HG03135 (cell line): ENCODE measurements at regions not wholly inside any gene's neighbourhood (a gene's known extent, or its start where the extent isn't known, plus 50 kb on each side); places are given as distances from the start of the nearest gene placed in this dataset.
"Not testable (repeated sequence)": the region's sequence is repeated elsewhere in the genome, so short reads cannot be mapped to it uniquely, and the experiment has no call there.

Source experiments
- ATAC-seq: cut with Tn5 transposase; IDR thresholded peaks from one replicate; pipeline ENCODE4 v1.9.1; 2021; ENCODE audit warnings: mild to moderate bottlenecking, moderate library complexity; ENCODE audit not compliant: unreplicated experiment

- no peak for ATAC-seq
Observed at GRCh38 chr13:67977066-67977465, 746.9 kb upstream of the PCDH9 start.

GRCh38 chr13:67971291-67971690, 741.2 kb upstream of the PCDH9 start:
- no peak for ATAC-seq

- ATAC-seq: no peak
Observed at GRCh38 chr13:67967031-67967430, 736.9 kb upstream of the PCDH9 start.

- ATAC-seq: no peak
Observed at GRCh38 chr13:67966065-67966464, 735.9 kb upstream of the PCDH9 start.

GRCh38 chr13:67964986-67965385, 734.9 kb upstream of the PCDH9 start:
- ATAC-seq: no peak

GRCh38 chr13:67964091-67964490, 734.0 kb upstream of the PCDH9 start:
- ATAC-seq: no peak

- ATAC-seq: no peak
Observed at GRCh38 chr13:67961331-67961730, 731.2 kb upstream of the PCDH9 start.

- ATAC-seq: no peak
Observed at GRCh38 chr13:67951431-67951830, 721.3 kb upstream of the PCDH9 start.

- no peak for ATAC-seq
Observed at GRCh38 chr13:67950603-67951002, 720.5 kb upstream of the PCDH9 start.

- ATAC-seq: no peak
Observed at GRCh38 chr13:67946131-67946530, 716.0 kb upstream of the PCDH9 start.

GRCh38 chr13:67943116-67943515, 713.0 kb upstream of the PCDH9 start:
- no peak for ATAC-seq

GRCh38 chr13:67935626-67936025, 705.5 kb upstream of the PCDH9 start:
- ATAC-seq: no peak

GRCh38 chr13:67934617-67935330, 704.6 kb upstream of the PCDH9 start:
- no peak for ATAC-seq

- ATAC-seq: no peak
Observed at GRCh38 chr13:67932991-67933390, 702.9 kb upstream of the PCDH9 start.

- ATAC-seq: no peak
Observed at GRCh38 chr13:67917291-67917987, 687.3 kb upstream of the PCDH9 start.

- no peak for ATAC-seq
Observed at GRCh38 chr13:67916650-67917049, 686.5 kb upstream of the PCDH9 start.

GRCh38 chr13:67914535-67914934, 684.4 kb upstream of the PCDH9 start:
- ATAC-seq: no peak

- not testable (repeated sequence) for ATAC-seq
Observed at GRCh38 chr13:67902960-67903359, 672.8 kb upstream of the PCDH9 start.

- ATAC-seq: no peak
Observed at GRCh38 chr13:67880916-67881315, 650.8 kb upstream of the PCDH9 start.

- ATAC-seq: no peak
Observed at GRCh38 chr13:67878376-67878775, 648.2 kb upstream of the PCDH9 start.

- no peak for ATAC-seq
Observed at GRCh38 chr13:67877031-67877430, 646.9 kb upstream of the PCDH9 start.

- ATAC-seq: no peak
Observed at GRCh38 chr13:67867206-67867605, 637.1 kb upstream of the PCDH9 start.

- ATAC-seq: no peak
Observed at GRCh38 chr13:67860315-67860714, 630.2 kb upstream of the PCDH9 start.
